ENCODE measurements at regions not wholly inside any gene's neighbourhood (a gene's known extent, or its start where the extent isn't known, plus 50 kb on each side); places are given as distances from the start of the nearest gene placed in this dataset.

GRCh38 chr20:22390543-22390903, 193.8 kb downstream of the FOXA2 start:
- ChIA-PET CTCF (no interaction called here), POLR2A (no interaction called here)

GRCh38 chr20:22389836-22390542, 194.4 kb downstream of the FOXA2 start:
- Histone ChIP-seq H3K9me3 (ENCODE audit: control insufficient read depth, insufficient read depth, low read length) (no peaks in the 10 kb centered on the region), H3K4me3 (ENCODE audit: low read depth, low read length) (no peak overlapping the region), H3K27ac (ENCODE audit: low read depth, low read length) (no peak overlapping the region), H3K27me3 (ENCODE audit: control insufficient read depth, insufficient read depth, low read length) (no peaks in the 10 kb centered on the region)
- no peak for DNase-seq (ENCODE audit: low read depth, low spot score)
- TF ChIP-seq, protein P1, sequence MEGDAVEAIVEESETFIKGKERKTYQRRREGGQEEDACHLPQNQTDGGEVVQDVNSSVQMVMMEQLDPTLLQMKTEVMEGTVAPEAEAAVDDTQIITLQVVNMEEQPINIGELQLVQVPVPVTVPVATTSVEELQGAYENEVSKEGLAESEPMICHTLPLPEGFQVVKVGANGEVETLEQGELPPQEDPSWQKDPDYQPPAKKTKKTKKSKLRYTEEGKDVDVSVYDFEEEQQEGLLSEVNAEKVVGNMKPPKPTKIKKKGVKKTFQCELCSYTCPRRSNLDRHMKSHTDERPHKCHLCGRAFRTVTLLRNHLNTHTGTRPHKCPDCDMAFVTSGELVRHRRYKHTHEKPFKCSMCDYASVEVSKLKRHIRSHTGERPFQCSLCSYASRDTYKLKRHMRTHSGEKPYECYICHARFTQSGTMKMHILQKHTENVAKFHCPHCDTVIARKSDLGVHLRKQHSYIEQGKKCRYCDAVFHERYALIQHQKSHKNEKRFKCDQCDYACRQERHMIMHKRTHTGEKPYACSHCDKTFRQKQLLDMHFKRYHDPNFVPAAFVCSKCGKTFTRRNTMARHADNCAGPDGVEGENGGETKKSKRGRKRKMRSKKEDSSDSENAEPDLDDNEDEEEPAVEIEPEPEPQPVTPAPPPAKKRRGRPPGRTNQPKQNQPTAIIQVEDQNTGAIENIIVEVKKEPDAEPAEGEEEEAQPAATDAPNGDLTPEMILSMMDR (IDR thresholded peaks at IDR 0.05; ENCODE audit: low read depth, low read length): no peak
- CTCF ChIA-PET: no interaction called here
- POLR2A ChIA-PET: no interaction called here

More at GRCh38 chr20:22390543-22390903, 193.8 kb downstream of the FOXA2 start:
- H3K27ac ChIP-seq (ENCODE audit: low read depth, low read length): no peak overlapping the region
- no peak overlapping the region for H3K4me3 ChIP-seq (ENCODE audit: low read depth, low read length)
- TF ChIP-seq, protein P1 (IDR thresholded peaks at IDR 0.05; ENCODE audit: low read depth, low read length): no peak
- no peaks in the 10 kb centered on the region for H3K9me3 ChIP-seq (ENCODE audit: control insufficient read depth, insufficient read depth, low read length)
- no peaks in the 10 kb centered on the region for H3K27me3 ChIP-seq (ENCODE audit: control insufficient read depth, insufficient read depth, low read length)
- DNase-seq (ENCODE audit: low read depth, low spot score): no peak

DNA sequence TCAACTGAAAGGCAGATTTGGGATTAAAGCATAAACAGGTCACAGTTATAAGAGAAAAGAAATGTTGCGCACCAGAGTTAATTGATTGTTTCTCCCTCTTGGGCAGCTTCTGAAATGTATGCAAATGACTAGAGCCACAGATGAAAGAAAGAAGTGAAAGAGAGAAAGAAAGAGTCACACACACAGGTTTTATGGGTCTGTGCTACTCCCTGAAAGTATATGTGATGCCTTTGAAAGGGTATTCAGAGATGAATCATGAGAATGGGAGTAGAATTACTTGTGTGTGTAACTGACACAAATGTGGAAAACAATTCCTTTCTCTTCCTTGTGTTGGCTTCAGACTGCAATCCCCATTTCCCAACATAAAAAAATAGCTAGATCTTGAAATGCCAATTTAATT, 196.9 kb downstream of the FOXA2 start:
- ChIA-PET POLR2A (no interaction called here), CTCF (no interaction called here)
- Histone ChIP-seq H3K27ac (ENCODE audit: low read depth, low read length) (no peak overlapping the region), H3K9me3 (ENCODE audit: control insufficient read depth, insufficient read depth, low read length) (no peaks in the 10 kb centered on the region), H3K27me3 (ENCODE audit: control insufficient read depth, insufficient read depth, low read length) (no peaks in the 10 kb centered on the region), H3K4me3 (ENCODE audit: low read depth, low read length) (no peak overlapping the region)
- DNase-seq (ENCODE audit: low read depth, low spot score): no peak
- TF ChIP-seq, protein P1 (IDR thresholded peaks at IDR 0.05; ENCODE audit: low read depth, low read length): no peak

GRCh38 chr20:22386306-22386623, 198.1 kb downstream of the FOXA2 start:
- Histone ChIP-seq H3K4me3 (ENCODE audit: low read depth, low read length) (no peak overlapping the region), H3K27me3 (ENCODE audit: control insufficient read depth, insufficient read depth, low read length) (no peaks in the 10 kb centered on the region), H3K27ac (ENCODE audit: low read depth, low read length) (no peak overlapping the region), H3K9me3 (ENCODE audit: control insufficient read depth, insufficient read depth, low read length) (no peaks in the 10 kb centered on the region)
- DNase-seq (ENCODE audit: low read depth, low spot score): no peak
- ChIA-PET POLR2A (no interaction called here), CTCF (no interaction called here)
- TF ChIP-seq, protein P1 (IDR thresholded peaks at IDR 0.05; ENCODE audit: low read depth, low read length): no peak

DNA sequence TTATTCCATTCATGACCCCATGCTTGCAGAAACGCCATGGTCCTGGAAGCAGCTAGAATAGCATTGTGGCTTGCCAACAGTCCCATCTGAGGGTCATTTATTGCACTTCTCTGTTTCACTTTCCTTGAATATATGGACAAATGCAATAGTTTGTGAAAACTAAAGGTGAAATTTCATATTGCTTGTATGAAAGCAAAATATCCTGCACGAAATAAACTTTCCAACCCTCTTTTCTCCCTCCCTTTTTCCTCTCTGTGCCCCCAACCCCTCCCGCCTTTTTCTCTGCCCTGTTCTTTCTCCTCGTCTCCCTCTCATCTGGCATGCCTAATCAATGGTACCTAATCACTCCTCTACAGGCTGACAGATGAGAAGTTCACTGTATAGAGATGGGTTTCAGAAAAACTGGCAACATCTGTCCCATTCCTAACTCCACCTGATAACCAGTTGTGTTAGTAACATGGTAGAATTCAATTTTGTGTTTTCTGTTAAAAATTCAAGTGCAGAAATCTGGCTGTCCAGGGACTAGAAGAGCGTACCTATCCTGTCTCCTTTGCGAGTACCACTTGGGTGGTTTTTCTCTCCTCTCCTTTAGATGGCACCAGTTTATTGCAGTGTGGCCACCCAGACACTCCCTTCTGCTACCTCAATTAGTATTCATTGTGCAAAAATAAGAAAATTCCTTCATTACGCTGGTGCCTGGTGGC, 198.6 kb downstream of the FOXA2 start:
- no peaks in the 10 kb centered on the region for H3K9me3 ChIP-seq (ENCODE audit: control insufficient read depth, insufficient read depth, low read length)
- CTCF ChIA-PET: no interaction called here
- no peak for DNase-seq (ENCODE audit: low read depth, low spot score)

More for the DNA sequence above, 198.6 kb downstream of the FOXA2 start:
- TF ChIP-seq, protein P1 (IDR thresholded peaks at IDR 0.05; ENCODE audit: low read depth, low read length): no peak
- Histone ChIP-seq H3K27ac (ENCODE audit: low read depth, low read length) (no peak overlapping the region), H3K4me3 (ENCODE audit: low read depth, low read length) (no peak overlapping the region), H3K27me3 (ENCODE audit: control insufficient read depth, insufficient read depth, low read length) (no peaks in the 10 kb centered on the region)
- POLR2A ChIA-PET: no interaction called here
